K562 (cell line): ENCODE measurements at regions not wholly inside any gene's neighbourhood (a gene's known extent, or its start where the extent isn't known, plus 50 kb on each side); places are given as distances from the start of the nearest gene placed in this dataset.

ENCODE experiments used
- ATAC-seq: fragments of 200-7000 bp; cut with Tn5 transposase; 3 replicates; pipeline ENCODE4 v1.9.1; 2020; ENCODE audit warnings: moderate library complexity
- BruUV-seq: library from RNA; stranded (reverse); fragments of 400-500 nt; replicated peaks from 2 replicates; lab custom pipeline; 2021; lab: Mats Ljungman, UMichigan
- CTCF ChIA-PET: fragments of 300-600 bp; formaldehyde crosslinking; extraction: SDS; loops from one replicate; lab custom pipeline; 2021; ENCODE audit warnings: low intra/inter-chr PET ratio; lab: Yijun Ruan, JAX
- POLR2A ChIA-PET: fragments of 300-600, 350-650 bp; sonication (Branson Sonifier 250); formaldehyde crosslinking; extraction: SDS; loops from one replicate; lab custom pipeline; 2021; ENCODE audit warnings: antibody characterized with exemption, inconsistent platforms; lab: Yijun Ruan, JAX
- DNase-seq, 4 experiments: peaks; one replicate each; pipeline versions ENCODE4 v3.0.0 to v3.0.0-alpha.2; 2011 to 2018; ENCODE audit warnings: low spot score in 3 of 4, mixed read lengths in 3 of 4; ENCODE audit errors: extremely low read depth in 1 of 4
- FAIRE-seq: peaks from 2 replicates; lab custom pipeline; 2011; peaks lifted over from hg19 to GRCh38; lab: Jason Lieb, UNC
- H2AFZ ChIP-seq: 2 replicates; pipeline ENCODE4 v1.6.0; 2011; ENCODE audit warnings: low read depth, low read length, control low read depth, inconsistent platforms
- H3K27ac ChIP-seq: fragments of 200-600 bp; 3 replicates; pipeline ENCODE4 v1.8.0; 2011; ENCODE audit warnings: low read depth, mild to moderate bottlenecking, control low read depth, inconsistent platforms, low read length, moderate library complexity, mixed read lengths; ENCODE audit errors: extremely low read depth
- H3K27me3 ChIP-seq, 2 experiments: fragments of 300-600 bp in 1 of 2; 2 replicates in 1 of 2; 3 replicates in 1 of 2; pipeline versions ENCODE4 v1.6.0 to v1.8.0; 2011; ENCODE audit warnings: inconsistent platforms in 2 of 2, low read length in 2 of 2, mild to moderate bottlenecking in 1 of 2, mixed read lengths in 1 of 2, moderate library complexity in 1 of 2; ENCODE audit not compliant: control insufficient read depth in 2 of 2, insufficient read depth in 2 of 2
- H3K36me3 ChIP-seq: fragments of 300-600 bp; 3 replicates; pipeline ENCODE4 v1.8.0; 2011; ENCODE audit warnings: mild to moderate bottlenecking, low read length, inconsistent platforms; ENCODE audit not compliant: control insufficient read depth, insufficient read depth
- H3K4me1 ChIP-seq, 2 experiments: fragments of 200-600 bp in 1 of 2; replicated peaks in 1 of 2; 2 replicates in 1 of 2; 3 replicates in 1 of 2; pipeline versions ENCODE4 v1.5.1 to v1.8.0; 2011; ENCODE audit warnings: inconsistent platforms in 2 of 2, low read length in 2 of 2, mild to moderate bottlenecking in 1 of 2, mixed read lengths in 1 of 2, moderate library complexity in 1 of 2; ENCODE audit not compliant: control insufficient read depth in 2 of 2, insufficient read depth in 2 of 2
- H3K4me2 ChIP-seq: 2 replicates; pipeline ENCODE4 v1.6.1; 2011; ENCODE audit warnings: low read length, control low read depth, inconsistent platforms, mixed read lengths; ENCODE audit not compliant: insufficient read depth
- H3K4me3 ChIP-seq: fragments of 200-600 bp; sonication (generic), shearing (Covaris generic); 2 replicates; pipeline ENCODE4 v1.5.1; 2016; ENCODE audit warnings: control low read depth, inconsistent platforms
- H3K79me2 ChIP-seq: fragments of 200-600 bp; 3 replicates; pipeline ENCODE4 v1.8.0; 2011; ENCODE audit warnings: low read length, inconsistent platforms; ENCODE audit not compliant: control insufficient read depth, insufficient read depth
- H3K9ac ChIP-seq, 2 experiments: 2 replicates each; pipeline versions ENCODE4 v1.6.0 to v1.6.1; 2011; ENCODE audit warnings: low read depth in 2 of 2, low read length in 2 of 2, control low read depth in 1 of 2, inconsistent platforms in 1 of 2, mild to moderate bottlenecking in 1 of 2, mixed read lengths in 1 of 2; ENCODE audit not compliant: insufficient read depth in 1 of 2
- H3K9me1 ChIP-seq: one replicate; pipeline ENCODE4 v1.6.0; 2011; ENCODE audit warnings: inconsistent platforms, mild to moderate bottlenecking, low read length, moderate library complexity; ENCODE audit not compliant: control insufficient read depth, insufficient read depth
- H3K9me3 ChIP-seq: replicated peaks from 2 replicates; pipeline ENCODE4 v1.5.1; 2011; ENCODE audit warnings: low read depth, low read length, inconsistent platforms; ENCODE audit not compliant: control insufficient read depth, insufficient read depth
- H4K20me1 ChIP-seq: replicated peaks from 2 replicates; pipeline ENCODE4 v1.6.1; 2011; ENCODE audit warnings: low read length, inconsistent platforms, mixed read lengths; ENCODE audit not compliant: control insufficient read depth, insufficient read depth
- ATF7 ChIP-seq: fragments of 450-650 bp; IDR thresholded peaks from 2 replicates; pipeline ENCODE4 v1.7.1; 2014; ENCODE audit warnings: mild to moderate bottlenecking, moderate library complexity
- CBX5 ChIP-seq: IDR thresholded peaks from 2 replicates; pipeline ENCODE4 v1.6.1; 2014; ENCODE audit warnings: low read depth, borderline replicate concordance
- EP400 ChIP-seq: fragments of 450-650 bp; IDR thresholded peaks from 2 replicates; pipeline ENCODE4 v1.6.1; 2017; ENCODE audit warnings: antibody characterized with exemption, mild to moderate bottlenecking, moderate library complexity
- HMGXB4 ChIP-seq: sonication (generic); formaldehyde crosslinking; IDR thresholded peaks from 2 replicates; pipeline ENCODE4 v1.8.1; 2023; ENCODE audit warnings: mild to moderate bottlenecking, missing genetic modification reagents
- NFRKB ChIP-seq: fragments of 450-650 bp; IDR thresholded peaks from 2 replicates; pipeline ENCODE4 v1.6.1; 2016; ENCODE audit warnings: low read depth
- POLR2A ChIP-seq: fragments of 450-650 bp; conservative IDR thresholded peaks from 2 replicates; pipeline ENCODE4 v1.6.1; 2016
- SMAD2 ChIP-seq: fragments of 150-350 bp; IDR thresholded peaks from 2 replicates; pipeline ENCODE4 v1.6.1; 2014; ENCODE audit warnings: low read depth, mild to moderate bottlenecking, low read length
- SRSF3 ChIP-seq: fragments of 200-400 bp; formaldehyde crosslinking; IDR thresholded peaks from 2 replicates; pipeline ENCODE4 v1.6.1; 2016; ENCODE audit warnings: mild to moderate bottlenecking, low read length, moderate library complexity; ENCODE audit not compliant: insufficient read depth
- TAF15 ChIP-seq: fragments of 200-400 bp; formaldehyde crosslinking; IDR thresholded peaks from 2 replicates; pipeline ENCODE4 v1.6.1; 2017; ENCODE audit warnings: mild to moderate bottlenecking, low read depth, low read length, moderate library complexity
- ZNF57 ChIP-seq: fragments of 450-650 bp; formaldehyde crosslinking; IDR thresholded peaks from 2 replicates; pipeline ENCODE4 v1.4.0; 2020; ENCODE audit warnings: mild to moderate bottlenecking, moderate library complexity
- ZNF655 ChIP-seq: fragments of 250-450 bp; sonication (Bioruptor Pico); IDR thresholded peaks from 2 replicates; pipeline ENCODE4 v1.5.0; 2021
- ZNF785 ChIP-seq: fragments of 250-450 bp; sonication (Bioruptor Pico); IDR thresholded peaks from 2 replicates; pipeline ENCODE4 v1.4.0; 2020; ENCODE audit warnings: mild to moderate bottlenecking
- WGBS: fragments of 100-300 bp; shearing (Covaris generic); methylation state at CpG from one replicate; pipeline ENCODE4 v1.1.6; 2016; ENCODE audit warnings: low coverage, mixed read lengths; ENCODE audit not compliant: insufficient coverage; ENCODE audit errors: missing lambda C conversion rate; 5-methylcytosine and 5-hydroxymethylcytosine counted together
- in situ Hi-C: fragments of 300-500 bp; cut with MboI; formaldehyde crosslinking; loops from 4 replicates; pipeline ENCODE4 v1.15.0; 2018; ENCODE audit warnings: inconsistent platforms, mixed read lengths
- intact Hi-C: fragments of 100-400 bp; cut with micrococcal nuclease; formaldehyde crosslinking; loops from 2 replicates; pipeline ENCODE4 v1.14.2; 2022

- Histone ChIP-seq H3K9me1 (no peaks in the 10 kb centered on the region), H3K9ac (no peak overlapping the region), H3K4me2 (no peak overlapping the region), H2AFZ (no peak overlapping the region), H3K36me3 (no peaks in the 10 kb centered on the region), H3K27ac (no peak overlapping the region), H3K27me3 (no peaks in the 10 kb centered on the region), H3K4me1 (no peaks in the 10 kb centered on the region), H3K9me3 (no peaks in the 10 kb centered on the region), H3K4me3 (no peak overlapping the region), H4K20me1 (no peaks in the 10 kb centered on the region), H3K79me2 (no peaks in the 10 kb centered on the region)
- in situ Hi-C loops (no loop called here), intact Hi-C loops (no loop called here)
- no peak for FAIRE-seq
- POLR2A ChIA-PET, result no interaction called here
- TF ChIP-seq POLR2A (no peak), SMAD2 (no peak), TAF15 (no peak), CBX5 (no peak), NFRKB (no peak), ZNF785 (CRISPR knock-in tag) (no peak), ZNF655 (CRISPR knock-in tag) (no peak), HMGXB4 (CRISPR knock-in tag) (no peak), ATF7 (no peak), ZNF57 (CRISPR knock-in tag) (no peak), EP400 (no peak), SRSF3 (no peak)
- CTCF ChIA-PET, result no interaction called here
- BruUV-seq, result no TSS peak
- 7% methylated on average over 3 of the region's 3 CpGs for WGBS
- no peak for ATAC-seq
- no peak for DNase-seq
Measured at GRCh38 chr13:29654843-29655547, 59.5 kb upstream of the SLC7A1 start.
